NCI-H345 (cell line): ENCODE measurements at regions not wholly inside any gene's neighbourhood (a gene's known extent, or its start where the extent isn't known, plus 50 kb on each side); places are given as distances from the start of the nearest gene placed in this dataset.

Experiments used
- DNase-seq: peaks from one replicate; lab custom pipeline; 2025; lab: John Stamatoyannopoulos, UW

DNA sequence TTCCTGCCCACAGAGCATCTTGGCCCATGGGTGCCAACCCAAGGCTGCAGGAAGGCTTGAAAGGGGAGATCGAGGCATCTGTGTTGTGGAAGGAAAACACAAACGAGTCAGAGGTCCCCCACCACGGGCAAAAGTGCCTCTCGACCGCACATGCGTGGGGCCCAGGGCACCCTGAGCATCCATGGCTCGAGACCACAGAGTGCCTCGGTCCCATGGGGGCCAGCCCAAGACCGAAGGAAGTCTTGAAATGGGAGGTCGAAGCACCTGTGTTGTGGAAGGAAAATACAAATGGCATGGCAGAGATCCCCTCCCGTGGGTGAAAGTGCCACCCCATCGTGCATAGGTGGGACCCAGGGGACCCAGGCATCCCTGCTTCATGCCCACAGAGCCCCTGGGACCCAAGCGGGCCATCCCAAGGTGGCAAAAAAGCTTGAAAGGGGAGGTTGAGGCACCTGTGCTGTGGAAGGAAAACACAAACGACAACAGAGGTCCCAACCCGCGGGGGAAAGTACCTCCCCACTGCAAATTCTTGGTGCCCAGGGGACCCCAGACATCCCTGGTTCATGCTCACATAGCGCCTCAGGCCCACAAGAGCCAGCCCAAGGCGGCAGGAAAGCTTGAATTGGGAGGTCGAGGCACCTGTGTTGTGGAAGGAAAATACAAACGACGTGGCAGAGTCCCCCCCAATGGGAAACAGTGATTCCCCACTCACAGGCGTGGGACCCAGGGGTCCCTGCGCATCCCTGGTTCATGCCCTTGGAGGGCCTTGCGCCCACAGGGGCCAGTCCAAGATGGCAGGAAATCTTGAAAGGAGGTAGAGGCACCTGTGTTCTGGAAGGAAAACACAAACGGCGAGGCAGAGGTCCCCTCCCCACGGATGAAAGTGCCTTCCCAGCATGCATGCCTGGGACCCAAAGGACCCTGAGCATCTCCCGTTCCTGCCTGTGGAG lies 373.0 kb downstream of the ALG10 start:
- DNase-seq, result no peak

DNA sequence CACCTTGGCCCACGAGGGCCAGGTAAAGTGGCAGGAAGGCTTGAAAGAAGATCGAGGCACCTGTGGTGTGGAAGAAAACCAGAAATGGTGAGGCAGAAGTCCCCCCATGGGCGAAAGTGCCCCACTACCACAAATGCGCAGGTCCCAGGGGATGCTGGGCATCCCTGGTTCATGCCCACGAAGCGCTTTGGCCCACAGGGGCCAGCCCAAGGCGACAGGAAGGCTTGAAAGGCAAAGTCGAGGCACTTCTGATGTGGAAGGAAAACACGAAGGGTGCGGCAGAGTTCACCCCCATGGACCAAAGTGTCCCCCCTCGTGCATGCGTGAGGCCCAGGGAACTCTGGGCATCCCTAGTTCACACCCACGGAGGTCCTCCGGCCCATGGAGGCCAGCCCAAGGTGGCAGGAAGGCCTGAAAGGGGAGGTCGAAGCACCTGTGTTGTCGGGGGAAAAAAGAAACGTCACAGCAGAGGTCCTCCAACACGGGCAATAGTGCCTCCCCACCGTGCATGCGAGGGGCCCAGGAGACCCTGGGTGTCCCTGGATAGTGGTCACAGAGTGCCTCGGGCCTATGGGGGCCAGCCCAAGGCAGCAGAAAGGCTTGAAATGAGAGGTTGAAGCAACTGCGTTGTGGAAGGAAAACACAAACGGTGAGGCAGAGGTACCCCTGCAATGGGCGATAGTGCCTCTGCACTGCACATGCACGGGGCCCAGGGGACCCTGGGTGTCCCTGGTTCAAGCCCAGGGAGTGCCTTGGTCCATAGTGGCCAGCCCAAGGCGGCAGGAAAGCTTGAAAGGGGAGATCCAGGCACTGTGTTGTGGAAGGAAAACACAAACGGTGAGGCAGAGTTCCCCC lies 373.9 kb downstream of the ALG10 start:
- DNase-seq, result no peak

DNA sequence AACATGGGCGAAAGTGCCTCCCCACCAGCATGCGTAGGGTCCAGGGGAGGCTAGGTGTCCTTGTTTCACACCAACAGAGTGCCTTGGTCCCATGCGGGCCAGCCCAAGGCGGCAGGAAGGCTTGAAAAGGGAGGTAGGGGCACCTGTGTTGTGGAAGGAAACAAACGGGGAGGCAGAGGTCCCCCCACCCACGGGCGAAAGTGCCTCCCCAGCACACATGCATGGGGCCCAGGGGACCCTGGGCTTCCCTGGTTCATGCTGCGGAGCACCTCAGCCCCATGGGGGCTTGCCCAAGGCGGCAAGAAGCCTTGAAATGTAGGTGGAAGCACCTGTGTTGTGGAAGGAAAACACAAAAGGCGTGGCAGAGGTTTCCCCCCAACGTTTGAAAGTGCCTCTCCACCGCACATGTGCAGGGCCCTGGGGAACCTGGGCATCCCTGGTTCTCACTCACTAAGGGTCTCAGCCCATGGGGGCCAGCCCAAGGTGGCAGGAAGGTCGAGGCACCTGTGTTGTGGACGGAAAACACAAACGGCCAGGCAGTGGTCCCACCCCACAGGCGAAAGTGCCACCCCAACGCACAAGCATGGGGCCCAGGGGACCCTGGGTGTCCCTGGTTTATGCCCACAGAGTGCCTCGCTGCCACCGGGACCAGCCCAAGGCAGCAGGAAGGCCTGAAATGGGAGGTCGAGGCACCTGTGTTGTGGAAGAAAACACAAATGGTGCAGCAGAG lies 374.7 kb downstream of the ALG10 start:
- no peak for DNase-seq

DNA sequence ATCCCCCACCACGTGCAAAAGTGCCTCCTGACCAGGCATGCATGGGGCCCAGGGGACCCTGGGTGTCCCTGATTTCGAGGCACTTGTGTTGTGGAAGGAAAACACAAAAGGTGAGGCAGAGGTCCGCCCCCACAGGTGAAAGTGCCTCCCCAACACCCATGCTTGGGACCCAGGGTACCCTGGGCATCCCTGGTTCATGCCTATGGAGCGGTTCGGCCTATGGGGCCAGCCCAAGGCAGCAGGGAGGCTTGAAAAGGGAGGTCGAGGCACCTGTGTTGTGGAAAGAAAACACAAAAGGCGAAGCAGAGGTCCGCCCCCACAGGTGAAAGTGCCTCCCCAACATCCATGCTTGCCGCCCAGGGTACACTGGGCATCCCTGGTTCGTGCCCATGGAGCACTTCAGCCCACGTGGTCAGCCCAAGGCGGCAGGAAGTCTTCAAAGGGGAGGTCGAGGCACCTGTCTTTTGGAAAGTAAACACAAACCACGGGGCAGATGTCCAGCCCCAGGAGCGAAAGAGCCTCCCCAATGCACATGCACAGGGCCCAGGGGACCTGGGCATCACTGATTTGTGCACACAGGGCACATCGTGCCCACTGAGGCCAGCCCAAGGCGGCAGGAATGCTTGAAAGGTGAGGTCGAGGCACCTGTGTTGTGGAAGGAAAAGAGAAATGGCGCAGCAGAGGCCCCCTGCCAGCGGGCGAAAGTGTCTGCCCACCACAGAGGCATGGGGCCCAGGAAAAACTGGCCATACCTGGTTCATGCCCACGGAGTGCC lies 375.5 kb downstream of the ALG10 start:
- no peak for DNase-seq

DNA sequence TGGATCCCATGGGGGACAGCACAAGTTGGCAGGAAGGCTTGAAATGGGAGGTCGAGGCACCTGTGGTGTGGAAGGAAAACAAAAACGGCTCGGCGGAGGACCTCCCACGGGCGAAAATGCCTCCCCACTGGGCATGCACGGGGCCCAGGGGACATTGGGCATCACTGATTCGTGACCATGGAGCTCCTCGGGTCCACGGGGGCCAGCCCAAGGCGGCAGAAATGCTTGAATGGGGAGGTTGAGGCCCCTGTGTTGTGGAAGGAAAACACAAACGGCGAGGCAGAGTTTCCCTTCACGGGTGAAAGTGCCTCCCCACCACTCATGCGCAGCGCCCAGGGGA lies 376.0 kb downstream of the ALG10 start:
- DNase-seq, result no peak

DNA sequence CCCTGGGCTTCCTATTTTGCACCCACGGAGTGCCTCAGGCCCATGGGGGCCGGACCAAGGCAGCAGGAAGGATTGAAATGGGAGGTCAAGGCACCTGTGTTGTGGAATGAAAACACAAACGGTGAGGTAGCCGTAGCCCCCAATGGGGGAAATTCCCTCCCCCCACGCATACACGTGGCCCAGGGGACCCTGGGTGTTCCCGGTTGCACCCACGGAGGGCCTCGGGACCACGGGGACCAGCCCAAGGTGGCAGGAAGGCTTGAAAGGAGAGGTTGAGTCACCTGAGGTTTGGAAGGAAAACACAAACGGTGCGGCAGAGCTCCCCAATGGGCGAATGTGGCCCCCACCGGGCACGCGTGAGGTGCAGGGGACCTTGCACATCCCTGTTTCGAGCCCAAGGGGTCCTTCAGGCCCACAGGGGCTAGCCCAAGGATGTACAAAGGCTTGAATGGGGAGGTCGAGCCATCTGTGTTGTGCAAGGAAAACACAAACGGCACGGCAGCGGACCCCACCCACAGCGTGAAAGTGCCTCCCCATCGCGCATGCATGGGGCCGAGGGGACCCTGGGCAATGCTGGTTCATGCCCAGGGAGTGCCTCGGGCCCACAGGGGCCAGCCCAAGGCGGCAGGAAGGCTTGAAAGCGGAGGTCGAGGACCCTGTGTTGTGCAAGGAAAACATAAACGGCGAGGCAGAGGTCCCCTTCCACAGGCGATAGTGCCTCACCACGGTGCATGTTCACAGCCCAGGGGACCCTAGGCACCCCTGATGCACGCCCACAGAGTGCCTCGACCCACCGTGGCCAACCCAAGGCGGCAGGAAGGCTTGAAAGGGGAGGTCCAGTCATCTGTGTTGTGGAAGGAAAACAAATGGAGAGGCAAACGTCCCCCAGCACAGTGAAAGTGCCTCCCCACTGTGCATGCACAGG lies 376.7 kb downstream of the ALG10 start:
- no peak for DNase-seq

DNA sequence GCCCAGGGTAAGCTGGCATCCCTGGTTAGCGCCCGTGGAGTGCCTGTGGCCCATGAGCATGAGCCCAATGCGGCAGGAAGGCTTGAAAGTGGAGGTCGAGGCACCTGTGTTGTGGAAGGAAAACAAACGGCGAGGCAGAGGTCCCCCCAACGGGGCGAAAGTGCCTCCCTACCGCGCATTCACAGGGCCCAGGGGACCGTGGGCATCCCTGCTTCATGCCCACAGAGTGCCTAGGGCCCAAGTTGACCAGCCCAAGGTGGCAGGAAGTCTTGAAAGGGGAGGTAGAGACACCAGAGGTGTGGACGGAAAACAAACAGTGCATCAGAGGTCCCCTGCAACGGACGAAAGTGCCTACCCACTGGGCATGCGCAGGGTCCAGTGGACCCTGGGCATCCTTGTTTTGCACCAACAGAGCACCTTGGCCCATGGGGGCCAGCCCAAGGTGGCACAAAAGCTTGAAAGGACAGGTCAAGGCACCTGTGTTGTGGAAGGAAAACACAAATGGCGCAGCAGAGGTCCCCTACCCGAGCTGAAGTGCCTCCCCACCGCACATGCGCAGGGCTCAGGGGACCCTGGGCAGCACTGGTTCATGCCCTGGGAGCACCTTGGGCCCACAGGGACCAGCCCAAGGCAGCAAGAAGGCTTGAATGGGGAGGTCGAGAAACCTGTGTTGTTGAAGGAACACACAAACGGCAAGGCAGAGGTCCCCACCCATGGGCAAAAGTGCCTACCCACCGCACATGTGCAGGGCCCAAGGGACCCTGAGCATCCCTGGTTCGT lies 377.5 kb downstream of the ALG10 start:
- no peak for DNase-seq

DNA sequence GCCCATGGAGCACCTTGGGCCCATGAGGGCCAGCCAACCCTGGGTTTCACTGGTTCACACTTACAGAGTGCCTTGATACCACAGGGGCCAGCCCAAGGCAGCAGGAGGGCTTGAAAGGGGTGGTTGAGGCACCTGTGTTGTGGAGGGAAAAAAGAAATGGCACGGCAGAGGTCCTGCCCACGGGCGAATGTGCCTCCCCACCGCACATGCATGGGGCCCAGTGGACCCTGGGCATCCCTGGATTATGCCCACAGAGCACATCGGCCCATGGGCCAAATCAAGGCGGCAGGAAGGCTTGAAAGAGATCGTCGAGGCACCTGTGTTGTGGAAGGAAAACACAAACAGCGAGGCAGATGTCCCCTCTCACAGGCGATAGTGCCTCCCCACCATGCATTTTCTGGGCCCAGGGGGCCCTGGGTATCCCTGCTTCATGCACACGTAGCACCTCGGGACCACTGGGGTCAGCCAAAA lies 378.1 kb downstream of the ALG10 start:
- no peak for DNase-seq

DNA sequence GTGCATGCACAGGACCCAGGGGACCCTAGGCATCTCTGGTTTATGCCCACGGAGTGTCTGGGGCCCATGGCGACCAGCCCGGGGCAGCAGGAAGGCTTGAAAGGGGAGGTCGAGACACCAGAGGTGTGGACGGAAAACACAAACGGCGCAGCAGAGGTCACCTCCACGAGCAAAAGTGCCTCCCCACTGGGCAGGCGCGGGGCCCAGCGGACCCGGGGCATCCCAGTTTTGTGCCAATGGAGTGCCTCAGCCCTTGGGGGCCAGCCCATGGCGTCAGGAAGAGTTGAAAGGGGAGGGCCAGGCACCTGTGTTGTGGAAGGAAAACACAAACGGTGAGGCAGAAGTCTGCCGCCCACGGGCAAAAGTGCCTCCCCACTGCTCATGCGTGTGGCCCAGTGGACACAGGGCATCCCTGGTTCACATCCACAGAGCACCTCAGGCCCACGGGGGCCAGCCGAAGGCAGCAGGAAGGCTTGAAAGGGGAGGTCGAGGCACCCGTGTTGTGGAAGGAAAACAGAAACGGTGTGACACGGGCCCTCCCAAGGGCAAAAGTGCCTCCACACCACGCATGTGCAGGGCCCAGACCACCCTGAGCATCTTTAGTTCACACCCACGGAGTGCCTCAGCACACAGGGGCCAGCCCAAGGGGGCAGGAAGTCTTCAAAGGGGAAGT lies 378.8 kb downstream of the ALG10 start:
- DNase-seq, result no peak

DNA sequence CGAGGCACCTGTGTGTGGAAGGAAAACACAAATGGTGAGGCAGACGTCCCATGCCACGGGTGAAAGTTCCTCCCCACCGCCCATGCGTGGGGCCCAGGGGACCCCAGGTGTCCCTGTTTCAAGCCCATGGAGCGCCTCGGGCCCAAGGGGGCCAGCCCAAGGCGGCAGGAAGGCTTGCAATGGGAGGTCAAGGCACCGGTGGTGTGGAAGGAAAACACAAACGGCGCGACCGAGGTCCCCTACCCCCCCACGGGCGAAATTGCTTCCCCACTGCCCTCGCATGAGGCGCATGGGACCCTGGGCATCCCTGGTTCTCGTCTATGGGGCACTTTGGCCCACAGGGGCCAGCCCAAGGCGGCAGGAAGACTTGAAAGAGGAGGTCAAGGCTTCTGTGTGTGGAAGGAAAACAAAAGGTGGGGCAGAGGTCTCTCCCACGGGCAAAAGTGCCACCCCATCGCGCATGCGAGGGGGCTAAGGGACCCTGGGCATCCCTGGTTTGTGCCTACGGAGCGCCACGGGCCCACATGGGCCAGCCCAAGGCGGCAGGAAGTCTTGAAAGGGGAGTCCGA lies 379.4 kb downstream of the ALG10 start:
- DNase-seq, result no peak

DNA sequence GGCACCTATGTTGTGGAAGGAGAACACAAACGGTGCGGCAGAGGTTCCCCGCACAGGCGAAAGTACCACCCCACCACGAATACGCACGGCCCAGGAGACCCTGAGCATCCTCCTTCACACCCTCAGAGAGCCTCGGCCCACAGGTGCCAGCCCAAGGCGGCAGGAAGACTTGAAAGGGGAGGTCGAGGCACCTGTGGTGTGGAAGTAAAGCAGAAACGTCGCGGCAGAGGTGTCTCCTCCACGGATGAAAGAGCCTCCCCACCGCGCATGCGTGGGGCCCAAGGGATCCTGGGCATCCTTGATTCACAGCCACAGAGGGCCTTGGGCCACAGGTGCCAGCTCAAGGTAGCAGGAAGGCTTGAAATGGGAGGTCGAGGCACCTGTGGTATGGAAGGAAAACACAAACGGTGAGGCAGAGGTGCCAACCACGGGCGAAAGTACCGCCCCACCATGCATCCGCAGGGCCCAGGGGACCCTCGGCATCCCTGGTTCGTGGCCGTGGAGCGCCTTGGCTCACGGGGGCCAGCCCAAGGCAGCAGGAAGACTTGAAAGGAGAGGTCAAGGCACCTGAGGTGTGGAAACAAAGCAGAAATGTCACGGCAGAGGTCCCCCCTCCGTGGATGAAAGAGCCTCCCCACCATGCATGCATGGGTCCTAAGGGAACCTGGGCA lies 380.1 kb downstream of the ALG10 start:
- no peak for DNase-seq

DNA sequence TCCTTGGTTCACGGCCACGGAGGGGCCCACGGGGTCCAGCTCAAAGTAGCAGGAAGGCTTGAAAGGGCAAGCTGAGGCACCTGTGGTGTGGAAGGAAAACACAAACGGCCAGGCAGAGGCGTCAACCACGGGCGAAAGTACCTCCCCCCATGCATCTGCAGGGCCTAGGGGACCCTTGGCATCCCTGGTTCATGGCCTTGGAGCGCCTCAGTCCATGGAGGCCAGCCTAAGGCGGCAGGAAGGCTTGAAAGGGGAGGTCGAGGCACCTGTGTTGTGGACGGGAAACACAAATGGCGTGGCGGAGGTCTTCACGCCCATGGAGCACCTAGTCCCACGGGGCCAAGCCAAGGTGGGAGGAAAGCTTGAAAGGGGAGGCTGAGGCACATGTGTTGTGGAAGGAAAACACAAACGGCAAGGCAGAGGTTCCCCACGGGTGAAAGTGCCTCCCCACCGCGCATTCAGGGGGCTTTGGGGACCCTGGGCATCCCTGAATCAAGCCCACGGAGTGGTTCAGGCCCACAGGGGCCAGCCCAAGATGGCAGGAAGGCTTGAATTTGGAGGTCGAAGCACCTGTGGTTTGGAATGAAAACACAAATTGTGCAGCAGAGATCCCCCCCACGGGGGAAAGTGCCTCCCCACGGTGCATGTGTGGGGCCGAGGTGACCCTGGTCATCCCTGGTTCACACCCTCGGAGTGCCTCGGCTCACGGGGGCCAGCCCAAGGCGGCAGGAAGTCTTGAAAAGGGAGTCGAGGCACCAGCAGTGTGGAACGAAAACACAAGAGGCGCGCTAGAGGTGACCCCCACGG lies 380.8 kb downstream of the ALG10 start:
- no peak for DNase-seq

DNA sequence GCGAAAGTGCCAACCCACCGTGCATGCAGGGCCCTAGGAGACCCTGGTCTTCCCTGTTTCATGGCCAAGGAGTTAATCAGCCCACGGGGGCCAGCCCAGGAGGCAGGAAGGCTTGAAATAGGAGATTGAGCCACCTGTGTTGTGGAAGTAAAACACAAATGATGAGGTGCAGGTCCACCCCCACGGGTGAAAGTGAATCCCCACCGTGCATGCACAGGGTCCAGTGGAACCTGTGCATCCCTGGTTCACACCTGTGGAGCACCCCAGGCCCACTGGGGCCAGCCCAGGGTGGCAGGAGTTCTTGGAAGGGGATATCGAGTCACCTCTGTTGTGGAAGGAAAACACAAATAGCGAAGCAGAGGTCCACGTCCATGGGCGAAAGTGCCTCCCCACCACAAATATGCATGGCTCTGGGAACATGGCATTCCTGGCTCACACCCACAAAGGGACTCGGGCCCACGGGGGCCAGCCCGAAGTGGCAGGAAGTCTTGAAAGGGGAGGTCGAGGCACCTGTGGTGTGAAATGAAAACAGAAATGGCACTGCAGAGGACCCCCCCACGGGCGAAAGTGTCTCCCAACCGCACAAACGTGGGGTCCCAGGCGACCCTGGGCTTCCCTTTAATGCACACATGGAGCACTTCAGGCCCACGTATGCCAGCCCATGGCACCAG lies 381.5 kb downstream of the ALG10 start:
- no peak for DNase-seq

DNA sequence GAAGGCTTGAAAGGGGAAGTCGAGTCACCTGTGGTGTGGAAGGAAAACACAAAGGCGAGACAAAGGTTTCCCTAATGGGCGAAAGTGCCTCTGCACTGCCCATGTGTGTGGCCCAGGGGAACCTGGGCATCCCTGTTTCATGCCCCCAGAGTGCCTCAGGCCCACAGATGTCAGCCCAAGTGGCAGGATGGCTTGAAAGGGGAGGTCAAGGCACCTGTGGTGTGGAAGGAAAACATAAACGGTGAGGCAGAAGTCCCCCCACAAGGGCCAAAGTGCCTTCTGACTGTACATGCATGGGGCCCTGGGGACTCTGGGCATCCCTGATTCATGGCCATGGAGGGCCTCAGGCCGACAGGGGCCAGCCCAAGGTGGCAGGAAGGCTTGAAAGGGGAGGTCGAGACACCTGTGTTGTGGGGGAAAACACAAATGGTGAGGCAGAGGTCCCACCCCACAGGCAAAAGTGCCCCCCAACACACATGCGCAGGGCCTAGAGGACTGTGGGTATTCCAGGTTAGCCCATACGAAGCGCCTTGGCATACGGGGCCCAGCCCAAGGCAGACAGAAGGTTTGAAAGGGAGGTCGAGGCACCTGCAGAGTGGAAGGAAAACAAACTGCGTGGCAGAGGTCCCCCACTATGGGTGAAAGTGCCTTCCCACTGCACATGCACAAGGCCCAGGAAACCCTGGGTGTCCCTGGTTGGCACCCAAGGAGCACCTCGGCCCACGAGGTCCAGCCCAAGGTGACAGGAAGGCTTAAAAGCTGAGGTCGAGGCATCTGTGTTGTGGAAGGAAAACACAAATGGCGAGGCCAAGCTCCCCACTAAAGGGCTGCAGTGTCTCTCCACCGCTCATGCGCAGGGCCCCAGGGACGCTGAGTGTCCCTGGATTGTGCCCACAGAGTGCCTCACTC lies 382.3 kb downstream of the ALG10 start:
- no peak for DNase-seq
